ENCODE measurements at regions not wholly inside any gene's neighbourhood (a gene's known extent, or its start where the extent isn't known, plus 50 kb on each side); places are given as distances from the start of the nearest gene placed in this dataset.

DNA sequence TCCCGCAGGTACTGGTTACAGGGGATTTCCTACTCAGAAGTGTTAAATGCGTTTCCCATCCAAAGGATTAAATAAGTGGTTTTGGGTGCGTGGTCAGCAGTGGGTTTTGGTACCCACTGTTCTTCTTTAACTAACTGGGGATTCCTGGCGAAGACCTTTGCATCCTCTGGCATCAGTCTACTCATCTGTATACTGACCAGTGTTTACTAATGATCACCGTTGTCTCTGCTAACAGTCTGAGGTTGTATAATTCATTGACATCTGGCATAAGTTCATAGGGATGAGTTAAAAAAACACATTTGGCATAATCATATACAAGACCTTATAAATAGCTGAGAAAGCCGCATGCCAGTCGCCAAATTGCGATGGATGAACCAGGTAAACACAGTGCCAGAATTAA, 339.1 kb downstream of the PMP22 start:
- DNase-seq (ENCODE audit: missing footprints), result no peak
- intact Hi-C loops (cut with DNase I), result loop anchor here (5.0 kb wide), 2 partner anchors 1329 to 1589 kb away; no protein-coding TSS in a partner anchor
- ATAC-seq, result no peak

DNA sequence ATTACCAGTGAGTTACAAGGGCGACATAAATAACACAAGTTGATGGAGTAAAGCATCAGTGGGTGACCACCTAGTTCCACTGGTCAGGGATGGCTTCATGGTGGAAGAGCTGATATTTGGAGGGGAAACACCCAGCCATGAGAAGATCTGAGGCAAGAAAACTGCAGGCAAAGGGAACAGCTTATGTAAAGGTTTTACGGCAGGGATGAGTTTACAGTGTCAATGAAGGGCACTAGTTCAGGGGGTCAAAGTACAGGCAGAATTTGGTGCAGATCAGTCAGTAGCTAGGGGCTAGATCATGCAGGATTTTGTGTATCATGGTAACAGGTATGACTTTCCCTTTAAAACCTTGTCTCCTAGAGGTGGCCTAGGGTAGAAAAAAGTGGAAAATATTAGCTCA, 339.6 kb downstream of the PMP22 start:
- intact Hi-C loops (cut with DNase I), result loop anchor here (5.0 kb wide), 2 partner anchors 1328 to 1588 kb away; no protein-coding TSS in a partner anchor
- no peak for ATAC-seq

DNA sequence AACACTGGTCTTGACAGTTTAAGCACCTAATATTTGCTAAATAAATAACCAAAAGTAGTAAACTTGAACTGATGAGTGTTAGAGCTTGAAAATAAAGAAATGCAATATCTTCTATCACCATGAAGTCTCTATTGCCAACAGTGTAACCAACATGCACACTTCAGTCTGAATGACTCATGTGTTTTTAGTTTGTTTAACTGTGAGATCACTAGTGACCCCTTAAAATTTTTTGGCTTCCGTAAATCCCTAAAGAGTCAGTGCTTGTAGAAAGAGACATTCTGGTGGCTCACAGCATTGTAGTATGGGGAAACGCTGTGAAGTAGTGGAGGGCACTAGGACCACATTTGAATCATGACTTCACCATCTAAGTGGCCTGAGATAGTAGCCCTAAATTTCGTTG, 341.1 kb downstream of the PMP22 start:
- DNase-seq (ENCODE audit: missing footprints) (no peak), ATAC-seq (no peak)
- intact Hi-C loops (cut with DNase I), result no loop called here

More for the DNA sequence above, 339.6 kb downstream of the PMP22 start:
- DNase-seq (ENCODE audit: missing footprints), result no peak

DNA sequence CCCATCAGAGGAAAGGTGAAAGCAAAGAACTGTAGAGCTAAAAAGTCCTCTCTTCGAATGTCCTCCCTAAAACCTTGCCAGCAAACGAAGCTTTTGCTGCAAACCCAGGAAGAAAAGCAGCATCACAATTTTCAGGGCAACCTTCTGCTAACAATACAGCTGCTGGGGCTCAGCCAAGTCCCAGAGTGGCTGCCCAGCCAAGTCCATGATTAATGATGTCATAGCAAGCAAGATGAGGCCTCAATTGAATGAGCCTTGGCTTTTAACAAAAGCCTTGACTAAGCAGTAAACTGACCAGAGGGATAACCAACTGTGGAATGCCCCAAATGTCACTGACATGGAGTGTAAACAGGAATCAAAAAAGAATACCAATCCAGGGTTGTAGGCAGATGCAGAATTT, 342.7 kb downstream of the PMP22 start:
- ATAC-seq (no peak), DNase-seq (ENCODE audit: missing footprints) (no peak)
- intact Hi-C loops (cut with DNase I), result no loop called here

DNA sequence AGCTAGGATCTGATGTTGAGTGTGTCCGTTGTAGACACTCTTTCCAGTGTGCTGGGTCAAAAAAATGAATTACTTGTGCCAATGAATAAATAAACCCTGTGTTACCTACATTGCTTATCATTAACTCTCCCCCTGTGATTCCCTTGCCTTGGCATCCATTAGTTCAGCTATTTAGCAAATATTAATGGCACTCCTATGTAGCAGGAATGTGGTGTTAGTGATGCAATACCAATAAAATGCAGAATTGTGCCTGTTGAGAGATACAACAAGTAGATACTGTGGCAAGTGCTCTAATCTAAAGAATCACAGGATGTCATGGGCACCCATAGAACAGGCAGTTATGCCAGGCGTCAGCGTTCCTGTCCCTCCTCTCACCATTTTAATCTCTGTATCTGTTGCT, 343.2 kb downstream of the PMP22 start:
- intact Hi-C loops (cut with DNase I), result no loop called here
- ATAC-seq (no peak), DNase-seq (ENCODE audit: missing footprints) (no peak)

DNA sequence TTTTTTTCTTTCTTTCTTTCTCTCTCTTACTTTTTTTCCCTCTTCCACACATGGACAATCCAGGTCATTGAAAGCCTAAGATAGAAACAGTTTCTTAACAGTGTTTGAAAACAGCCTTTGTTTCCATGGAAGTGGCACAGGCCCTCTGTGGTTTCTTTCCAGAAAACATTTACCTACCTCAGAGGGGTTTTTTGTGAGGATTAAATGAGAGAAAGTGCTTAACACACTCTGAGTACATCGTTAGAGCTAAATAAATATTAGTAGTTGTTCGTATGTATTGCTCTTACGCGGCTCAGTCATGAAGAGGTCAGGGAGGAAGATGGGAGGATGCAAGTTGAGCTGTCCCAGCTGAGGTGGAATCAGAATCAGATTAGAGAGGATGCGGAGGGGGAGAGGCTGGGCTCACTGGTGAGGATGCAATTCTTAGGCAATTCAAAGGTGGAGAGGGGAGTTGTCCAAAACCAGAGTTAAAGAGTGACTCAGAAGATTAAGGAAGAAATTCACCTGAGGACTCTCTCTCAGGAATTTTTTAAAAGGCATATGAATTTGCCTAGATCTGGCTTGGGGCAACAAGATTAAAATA, 345.4 kb downstream of the PMP22 start:
- intact Hi-C loops (cut with DNase I), result no loop called here
- ATAC-seq (no peak), DNase-seq (ENCODE audit: missing footprints) (no peak)

DNA sequence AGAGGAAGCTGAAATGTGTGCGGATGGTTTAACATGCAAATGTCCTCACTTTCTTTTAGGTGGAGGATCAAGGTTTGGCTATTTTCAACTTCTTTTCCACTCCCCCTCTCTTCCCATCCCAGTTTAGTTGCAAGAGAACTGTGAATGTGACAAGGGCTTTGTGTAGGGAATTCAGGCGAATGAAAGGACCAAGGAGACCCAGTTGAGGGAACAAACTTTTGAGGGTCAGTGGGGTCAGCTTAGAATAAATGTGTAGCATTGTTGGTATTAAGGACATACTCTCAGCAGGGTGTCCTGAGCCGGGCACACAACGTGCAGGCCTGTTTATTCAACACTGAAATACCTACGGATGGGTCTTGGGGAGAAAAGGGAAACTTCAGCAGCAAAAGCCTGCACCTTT, 346.0 kb downstream of the PMP22 start:
- ATAC-seq (no peak), DNase-seq (ENCODE audit: missing footprints) (no peak)
- intact Hi-C loops (cut with DNase I), result no loop called here

DNA sequence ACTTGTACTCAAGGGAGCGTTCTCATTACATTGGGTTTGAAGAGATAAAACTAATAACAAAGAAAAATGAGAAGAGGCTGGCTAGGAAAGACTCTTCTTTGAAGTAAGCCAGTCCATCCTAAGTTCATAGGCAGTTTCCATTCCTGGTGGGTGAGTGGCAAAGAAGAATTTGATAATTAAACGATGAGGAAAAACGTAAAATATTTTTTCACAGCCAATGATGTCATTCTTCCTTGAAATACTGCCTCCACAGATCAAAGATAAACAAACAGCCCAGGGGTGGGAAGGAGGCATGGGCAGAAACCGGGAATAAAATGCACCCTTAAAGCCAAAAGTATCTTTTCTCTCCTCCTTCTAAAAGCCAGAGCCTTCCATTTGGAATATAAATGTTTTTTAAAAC, 346.6 kb downstream of the PMP22 start:
- intact Hi-C loops (cut with DNase I), result no loop called here
- ATAC-seq (no peak), DNase-seq (ENCODE audit: missing footprints) (no peak)

DNA sequence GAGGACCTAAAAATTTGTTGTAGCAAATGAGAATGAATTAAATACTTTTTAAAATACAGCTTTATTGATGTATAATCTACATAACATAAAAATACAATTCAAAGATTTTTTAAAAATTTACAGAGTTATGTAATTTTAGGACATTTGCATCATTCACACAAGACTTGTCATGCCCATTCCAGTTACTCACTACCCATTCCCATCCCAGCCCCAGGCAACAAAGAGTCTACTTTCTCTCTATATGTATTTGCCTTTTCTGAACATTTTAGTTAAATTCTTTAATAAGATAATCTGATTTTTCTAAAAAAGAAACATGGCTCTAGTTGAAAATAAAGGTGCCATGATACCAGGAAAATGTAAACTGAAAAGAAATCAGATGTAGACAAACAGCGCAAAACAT, 354.2 kb downstream of the PMP22 start:
- no peak for ATAC-seq
- no peak for DNase-seq (ENCODE audit: missing footprints)
- intact Hi-C loops (cut with DNase I), result no loop called here

DNA sequence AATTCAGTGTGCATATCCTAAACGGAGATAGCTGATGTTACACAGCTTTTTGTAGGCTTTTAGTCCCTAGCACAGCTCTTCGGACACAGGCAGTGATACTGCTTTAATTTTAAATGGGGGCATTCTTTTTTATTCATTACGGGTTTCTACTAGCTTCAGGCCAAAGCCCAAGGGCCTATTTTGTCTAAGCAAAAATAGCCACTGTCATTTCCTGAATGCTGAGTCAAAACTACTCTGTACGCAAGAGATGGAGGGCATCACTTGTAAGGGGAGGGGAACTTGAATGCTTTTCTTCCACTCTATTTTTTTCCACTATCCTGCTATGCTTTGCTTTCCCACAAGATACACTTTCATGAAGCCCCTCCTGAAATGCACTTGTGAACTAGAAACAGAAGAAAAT, 360.7 kb downstream of the PMP22 start:
- no peak for DNase-seq (ENCODE audit: missing footprints)
- ATAC-seq, result no peak
- intact Hi-C loops (cut with DNase I), result no loop called here

DNA sequence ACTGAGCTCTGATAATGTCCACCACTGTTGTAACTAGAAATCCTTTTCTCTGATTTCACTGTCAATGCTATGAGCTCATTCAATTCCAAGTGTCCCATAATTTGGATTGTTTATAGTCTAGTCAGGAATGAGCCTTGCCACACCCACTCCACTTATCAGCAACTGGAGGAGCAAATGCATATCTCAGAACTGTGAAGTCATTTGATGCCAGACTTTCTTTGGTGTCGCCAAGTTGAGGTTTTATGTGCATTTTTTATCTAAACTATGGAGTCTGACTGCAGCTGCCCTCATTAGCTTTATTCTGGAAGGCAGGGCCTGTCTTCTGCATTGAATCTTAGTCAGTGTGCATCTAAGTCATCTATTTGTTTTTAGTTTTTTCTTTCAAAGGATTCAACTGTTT, 361.3 kb downstream of the PMP22 start:
- intact Hi-C loops (cut with DNase I), result no loop called here
- ATAC-seq, result no peak

DNA sequence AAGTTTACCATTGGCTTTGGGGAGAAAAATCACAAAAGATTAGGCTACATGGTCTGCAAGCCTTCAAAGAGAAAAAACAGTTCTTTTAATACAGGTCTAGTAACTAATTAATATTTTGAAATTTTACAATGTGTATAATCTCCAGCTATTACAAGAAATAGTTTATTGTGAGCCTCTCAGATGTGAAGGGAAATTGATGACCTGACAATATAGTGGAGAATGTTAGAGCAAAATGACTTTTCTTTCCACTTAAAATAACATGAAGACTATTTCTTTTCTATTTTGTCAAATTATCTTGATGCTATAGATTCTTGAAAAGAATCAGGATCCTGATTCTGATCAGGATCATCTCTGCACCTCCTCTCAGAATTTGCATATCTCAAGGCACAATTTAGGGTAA, 362.3 kb downstream of the PMP22 start:
- intact Hi-C loops (cut with DNase I), result no loop called here

More for the DNA sequence above, 361.3 kb downstream of the PMP22 start:
- DNase-seq (ENCODE audit: missing footprints), result no peak

DNA sequence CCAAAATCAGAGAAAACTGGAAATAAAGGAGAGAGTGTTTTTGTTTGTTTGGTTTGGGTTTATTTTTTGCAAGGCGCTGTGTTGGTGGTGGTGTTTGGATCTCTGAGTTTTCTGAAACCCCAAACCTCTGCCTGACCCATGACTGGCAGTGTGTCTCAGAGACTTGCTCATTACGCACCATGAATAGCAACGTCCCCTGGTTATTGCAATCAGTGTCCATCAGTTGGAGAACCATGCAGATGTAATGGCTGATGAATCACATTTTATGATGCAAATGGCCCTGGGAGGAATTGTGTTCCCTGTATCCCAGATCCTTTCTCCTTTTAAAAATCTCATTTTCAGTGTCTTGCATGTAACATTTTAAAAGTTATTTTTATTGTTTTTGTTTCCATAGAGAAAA, 362.8 kb downstream of the PMP22 start:
- DNase-seq (ENCODE audit: missing footprints), result no peak
- intact Hi-C loops (cut with DNase I), result no loop called here
- ATAC-seq, result no peak

More for the DNA sequence above, 362.3 kb downstream of the PMP22 start:
- no peak for DNase-seq (ENCODE audit: missing footprints)
- ATAC-seq, result no peak

DNA sequence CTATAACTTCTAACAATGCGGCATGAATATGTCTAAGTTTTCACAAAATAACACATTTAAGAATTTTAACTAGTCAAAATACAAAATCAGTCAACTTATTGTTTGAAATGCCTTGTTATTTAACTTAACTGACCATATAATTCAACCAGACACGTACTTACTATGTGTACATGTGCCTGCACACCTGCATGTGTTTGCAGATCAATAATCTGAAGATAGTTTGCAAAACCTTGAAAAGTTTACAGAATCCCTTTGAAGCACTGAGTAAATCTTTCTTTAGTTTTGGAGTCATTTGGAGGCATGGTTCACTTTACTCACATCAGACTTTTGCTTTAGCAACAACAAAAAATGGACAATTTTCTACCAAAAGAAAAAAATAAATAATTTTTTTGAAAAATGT, 363.8 kb downstream of the PMP22 start:
- intact Hi-C loops (cut with DNase I), result no loop called here
- ATAC-seq, result no peak
- DNase-seq (ENCODE audit: missing footprints), result no peak

DNA sequence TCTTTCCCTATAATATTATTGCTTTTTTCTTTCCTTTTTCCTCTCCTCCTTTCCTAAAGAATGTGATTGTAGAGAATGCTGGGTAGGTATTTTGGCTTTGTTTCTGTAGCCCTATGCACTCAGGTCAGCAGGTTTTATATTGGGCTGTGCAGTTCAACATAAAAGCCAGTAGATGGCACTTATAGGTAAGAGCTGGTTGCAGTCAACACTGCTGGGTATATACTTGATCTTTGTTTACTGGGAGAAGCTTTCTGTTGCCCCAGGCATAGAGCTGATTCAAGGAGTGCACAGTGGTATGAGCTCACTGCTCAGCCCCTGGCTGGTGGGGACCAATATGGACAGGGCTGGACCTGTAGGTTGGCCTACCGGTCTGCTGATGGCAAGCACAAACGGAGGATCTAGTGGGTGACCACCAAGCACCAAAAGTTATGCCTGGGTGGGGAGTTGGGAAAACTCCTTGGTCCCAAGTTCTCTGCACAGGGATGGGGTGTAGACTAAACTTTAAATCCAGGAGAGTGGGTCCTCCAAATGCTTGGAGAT, 378.9 kb downstream of the PMP22 start:
- intact Hi-C loops (cut with DNase I), result no loop called here
- ATAC-seq (no peak), DNase-seq (ENCODE audit: missing footprints) (no peak)

DNA sequence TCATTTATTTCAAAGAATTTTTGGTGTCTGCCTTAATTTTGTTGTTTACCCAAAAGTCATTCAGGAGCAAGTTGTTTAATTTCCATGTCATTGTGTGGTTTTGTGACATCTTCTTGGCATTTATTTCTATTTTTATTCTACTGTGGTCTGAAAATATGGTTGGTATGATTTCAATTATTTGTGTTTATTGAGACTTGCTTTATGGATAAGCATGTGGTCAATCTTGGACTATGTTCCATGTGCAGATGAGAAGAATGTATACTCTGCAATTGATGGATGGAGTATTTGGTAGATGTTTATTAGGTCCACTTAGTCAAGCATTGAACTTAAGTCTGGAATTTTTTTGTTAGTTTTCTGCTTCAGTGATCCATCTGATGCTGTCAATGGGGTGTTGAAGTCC, 383.0 kb downstream of the PMP22 start:
- intact Hi-C loops (cut with DNase I), result no loop called here
- DNase-seq (ENCODE audit: missing footprints), result no peak
- ATAC-seq, result no peak

DNA sequence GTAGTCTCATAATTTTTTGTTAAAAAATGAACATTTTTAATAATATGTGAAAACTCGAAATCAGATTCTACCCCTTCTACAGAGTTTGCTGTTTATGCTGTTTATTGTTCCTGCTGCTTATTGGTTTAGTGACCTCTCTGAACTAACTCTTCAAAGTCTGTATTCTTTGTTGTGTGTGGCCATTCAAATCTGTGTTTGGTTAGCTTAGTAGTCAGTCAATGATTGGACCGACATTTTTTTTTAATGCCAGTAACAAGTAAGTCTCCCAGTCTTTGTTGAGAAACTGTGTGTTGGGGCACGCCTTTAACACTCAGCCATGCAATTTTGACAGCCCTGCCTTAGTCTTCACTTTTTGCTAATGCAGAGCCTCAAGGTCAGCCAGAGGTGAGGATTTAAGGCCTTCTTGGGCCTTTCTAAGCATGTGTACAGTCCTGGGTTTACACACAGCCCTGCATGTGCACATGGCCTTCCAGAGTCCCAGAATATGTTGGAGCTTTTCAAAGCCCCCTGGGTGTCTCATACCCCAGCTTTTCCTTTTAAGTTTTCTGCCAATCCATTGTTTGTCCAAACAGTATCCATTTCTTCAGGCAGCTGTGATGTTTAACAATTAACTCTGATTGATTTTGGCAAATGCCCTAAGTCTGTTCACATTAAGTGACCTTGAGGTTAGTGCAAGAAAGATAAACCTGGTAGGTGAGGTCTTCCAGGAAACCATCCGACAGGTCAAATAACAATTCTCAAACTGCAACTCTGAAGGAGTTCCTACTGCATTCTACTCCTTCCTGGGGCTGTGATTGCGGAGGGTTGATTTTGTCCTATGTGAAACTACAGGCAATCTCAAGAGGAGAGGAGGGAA, 389.3 kb downstream of the PMP22 start:
- DNase-seq (ENCODE audit: missing footprints) (no peak), ATAC-seq (no peak)
- intact Hi-C loops (cut with DNase I), result no loop called here

DNA sequence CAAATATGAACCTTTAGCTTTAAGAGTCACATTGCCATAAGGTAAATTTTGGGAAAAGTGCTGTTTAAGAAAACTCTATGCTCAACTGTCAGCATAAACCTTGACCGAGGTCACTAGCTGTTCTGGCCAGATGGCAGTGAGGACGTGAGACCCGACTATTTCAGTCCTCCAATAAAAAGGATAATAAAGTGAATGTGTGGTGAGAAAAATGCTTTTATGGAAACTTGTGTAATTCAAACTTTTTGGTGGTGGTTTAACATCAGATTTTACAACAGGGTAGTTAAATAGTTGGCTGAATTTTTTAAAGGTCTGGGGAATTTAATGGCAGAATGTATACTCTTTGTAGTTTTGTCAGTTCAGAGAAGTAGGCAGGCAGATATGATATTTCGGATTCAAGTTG, 391.1 kb downstream of the PMP22 start:
- ATAC-seq (no peak), DNase-seq (ENCODE audit: missing footprints) (no peak)
- intact Hi-C loops (cut with DNase I), result no loop called here

DNA sequence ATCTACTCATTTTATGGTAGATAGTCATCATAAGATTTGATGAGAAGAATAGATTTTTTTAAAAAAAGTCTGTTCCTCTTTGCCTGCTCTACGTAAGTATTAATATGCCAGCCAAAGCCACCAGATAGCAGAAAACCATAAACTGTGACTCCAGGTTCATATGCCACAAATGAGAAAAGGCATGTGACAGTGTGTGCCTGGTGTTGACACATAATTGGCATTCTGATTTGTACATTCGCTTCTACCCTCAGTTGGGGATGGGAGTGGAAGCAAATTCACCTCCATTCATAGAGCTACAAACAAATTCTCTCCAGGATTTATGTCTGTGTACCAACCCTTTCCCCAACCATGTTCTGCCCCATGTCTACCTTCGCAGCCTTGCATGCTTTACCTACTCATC, 391.6 kb downstream of the PMP22 start:
- intact Hi-C loops (cut with DNase I), result no loop called here
- DNase-seq (ENCODE audit: missing footprints) (no peak), ATAC-seq (no peak)

DNA sequence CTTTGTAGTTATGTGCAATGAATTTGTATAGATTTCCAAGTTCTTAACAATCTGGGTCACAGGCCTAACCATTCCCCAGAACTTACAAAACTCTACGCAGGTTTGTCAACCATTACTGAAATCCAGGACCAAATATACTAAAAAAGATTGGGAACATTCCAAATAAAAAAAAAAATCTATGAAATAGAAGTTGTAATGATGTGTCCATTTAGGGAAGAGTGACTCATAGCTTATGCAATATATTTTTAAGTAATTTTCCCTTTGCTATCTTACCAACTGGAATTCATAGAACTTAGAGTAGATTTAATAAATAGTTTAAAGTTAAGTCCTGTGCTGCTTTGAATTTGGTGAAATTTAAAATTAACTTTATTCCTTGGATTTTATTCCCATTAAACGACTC, 393.2 kb downstream of the PMP22 start:
- DNase-seq (ENCODE audit: missing footprints) (no peak), ATAC-seq (no peak)
- intact Hi-C loops (cut with DNase I), result no loop called here

Data from Right ventricle myocardium inferior (tissue), 1 donor.